GM10266 (cell line): ENCODE measurements at regions not wholly inside any gene's neighbourhood (a gene's known extent, or its start where the extent isn't known, plus 50 kb on each side); places are given as distances from the start of the nearest gene placed in this dataset.

ENCODE experiments used
- DNase-seq: peaks from one replicate; pipeline ENCODE4 v3.0.0; 2012; ENCODE audit errors: extremely low spot score
- TF ChIP-seq, protein P1 (sequence below): IDR thresholded peaks from 2 replicates; pipeline ENCODE4 v1.5.1; 2012; ENCODE audit warnings: mild to moderate bottlenecking, low read depth; ENCODE audit not compliant: control insufficient read depth, insufficient read depth; ENCODE audit errors: missing control alignments

DNA sequence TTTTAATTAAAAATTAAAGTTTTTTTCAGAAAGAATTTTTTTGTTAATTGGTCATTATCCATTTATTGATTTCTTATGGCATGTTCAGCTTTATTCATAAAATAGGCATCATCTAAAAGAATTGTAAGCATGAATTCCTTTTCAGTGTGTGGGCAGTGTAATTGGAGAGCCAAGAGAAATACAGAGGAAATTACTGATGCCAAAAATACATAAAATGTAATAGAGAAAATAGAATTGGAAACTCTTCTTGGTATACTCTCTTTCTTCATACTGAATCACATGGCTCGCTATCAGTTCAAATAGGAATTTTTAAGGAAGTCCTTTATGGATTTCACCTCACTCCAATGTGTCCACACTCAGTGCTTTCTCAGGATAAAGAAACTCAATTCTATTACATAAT is 663.6 kb upstream of the NRXN1 start:
- no peak for DNase-seq

GRCh38 chr2:51693640-51694039 is 661.7 kb upstream of the NRXN1 start:
- DNase-seq = no peak
- TF ChIP-seq, protein P1, sequence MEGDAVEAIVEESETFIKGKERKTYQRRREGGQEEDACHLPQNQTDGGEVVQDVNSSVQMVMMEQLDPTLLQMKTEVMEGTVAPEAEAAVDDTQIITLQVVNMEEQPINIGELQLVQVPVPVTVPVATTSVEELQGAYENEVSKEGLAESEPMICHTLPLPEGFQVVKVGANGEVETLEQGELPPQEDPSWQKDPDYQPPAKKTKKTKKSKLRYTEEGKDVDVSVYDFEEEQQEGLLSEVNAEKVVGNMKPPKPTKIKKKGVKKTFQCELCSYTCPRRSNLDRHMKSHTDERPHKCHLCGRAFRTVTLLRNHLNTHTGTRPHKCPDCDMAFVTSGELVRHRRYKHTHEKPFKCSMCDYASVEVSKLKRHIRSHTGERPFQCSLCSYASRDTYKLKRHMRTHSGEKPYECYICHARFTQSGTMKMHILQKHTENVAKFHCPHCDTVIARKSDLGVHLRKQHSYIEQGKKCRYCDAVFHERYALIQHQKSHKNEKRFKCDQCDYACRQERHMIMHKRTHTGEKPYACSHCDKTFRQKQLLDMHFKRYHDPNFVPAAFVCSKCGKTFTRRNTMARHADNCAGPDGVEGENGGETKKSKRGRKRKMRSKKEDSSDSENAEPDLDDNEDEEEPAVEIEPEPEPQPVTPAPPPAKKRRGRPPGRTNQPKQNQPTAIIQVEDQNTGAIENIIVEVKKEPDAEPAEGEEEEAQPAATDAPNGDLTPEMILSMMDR = no peak

More for the DNA sequence above, 663.6 kb upstream of the NRXN1 start:
- TF ChIP-seq, protein P1 = no peak

DNA sequence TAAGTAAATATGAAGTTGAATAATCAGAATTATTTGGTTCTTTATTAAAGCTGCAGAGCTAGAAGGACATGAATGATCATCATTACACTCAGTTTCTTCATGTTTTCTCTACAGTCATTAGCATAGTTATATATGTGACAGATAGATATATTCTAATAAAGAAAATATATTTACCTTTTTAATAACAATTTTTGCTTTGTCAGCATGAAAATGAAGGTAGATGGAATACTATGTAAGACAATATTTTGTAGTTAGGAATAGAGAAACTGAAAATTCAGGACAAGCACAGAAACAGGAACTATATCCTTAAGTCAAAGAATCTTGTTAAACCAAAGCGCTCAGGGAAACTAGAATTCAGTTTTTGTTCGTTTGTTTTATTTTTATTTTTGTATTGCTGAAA is 649.9 kb upstream of the NRXN1 start:
- no peak for DNase-seq

DNA sequence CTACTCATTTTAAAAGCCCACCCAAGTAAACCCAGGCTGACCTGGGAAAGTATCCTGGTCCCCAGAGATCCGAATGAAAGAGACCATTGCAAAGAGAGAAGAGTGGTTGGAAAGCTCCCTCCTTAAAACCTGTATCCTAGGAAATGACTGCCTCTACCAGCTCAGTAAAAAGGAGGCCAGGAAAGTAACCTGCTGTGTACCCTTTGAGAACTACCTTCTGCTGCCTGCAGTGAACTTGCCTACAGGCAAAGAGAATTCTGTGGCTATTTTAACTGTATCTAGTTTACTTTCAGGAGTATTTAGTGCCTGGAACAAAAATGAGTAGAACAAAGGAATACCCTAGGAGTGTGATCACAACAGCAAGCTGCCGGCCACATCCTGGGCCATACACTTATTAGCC is 641.7 kb upstream of the NRXN1 start:
- no peak for DNase-seq
- TF ChIP-seq, protein P1 = no peak

More for the DNA sequence above, 649.9 kb upstream of the NRXN1 start:
- TF ChIP-seq, protein P1 = no peak

GRCh38 chr2:51667679-51668078 is 635.7 kb upstream of the NRXN1 start:
- no peak for DNase-seq
- TF ChIP-seq, protein P1 = no peak

GRCh38 chr2:51662187-51662586 is 630.3 kb upstream of the NRXN1 start:
- TF ChIP-seq, protein P1 = no peak
- DNase-seq = no peak

DNA sequence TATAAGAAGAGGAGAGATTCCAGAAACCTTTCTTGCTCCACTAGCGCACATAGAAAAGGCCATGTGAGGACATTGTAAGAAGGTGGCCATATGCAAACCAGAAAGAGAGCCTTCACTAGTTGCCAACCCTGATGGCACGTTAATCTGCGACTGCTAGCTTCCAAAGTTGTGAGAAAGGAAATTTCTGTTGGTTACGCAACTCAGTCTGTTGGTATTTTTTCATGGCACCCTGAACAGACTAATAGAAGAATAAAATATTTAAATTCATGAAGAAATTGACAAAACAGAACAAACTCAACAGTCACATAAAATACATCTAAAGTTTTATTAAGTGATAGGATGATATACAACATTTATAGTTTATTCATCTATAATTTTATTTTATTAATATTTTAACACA is 625.9 kb upstream of the NRXN1 start:
- DNase-seq = no peak
- TF ChIP-seq, protein P1 = no peak
